OCI-LY1 (cell line): ENCODE measurements at regions not wholly inside any gene's neighbourhood (a gene's known extent, or its start where the extent isn't known, plus 50 kb on each side); places are given as distances from the start of the nearest gene placed in this dataset.

Experiments used
- CTCF ChIP-seq: fragments of 200-600 bp; sonication (generic), shearing (Covaris generic); IDR thresholded peaks from 2 replicates; pipeline ENCODE4 v1.5.1; 2017; ENCODE audit warnings: mild to moderate bottlenecking, antibody characterized with exemption, low read length, moderate library complexity, mixed read lengths
- EZH2 ChIP-seq: fragments of 200-600 bp; sonication (generic), shearing (Covaris generic); IDR thresholded peaks from 2 replicates; pipeline ENCODE4 v1.8.0; 2017; ENCODE audit warnings: borderline replicate concordance, mixed run types, mild to moderate bottlenecking, antibody characterized with exemption, low read length, moderate library complexity, mixed read lengths

- TF ChIP-seq CTCF = no peak
- no peak for TF ChIP-seq EZH2
These were observed 541.2 kb upstream of the TRPC7 start for GRCh38 chr5:136906545-136906944.
